Calu3 (cell line): ENCODE measurements at regions not wholly inside any gene's neighbourhood (a gene's known extent, or its start where the extent isn't known, plus 50 kb on each side); places are given as distances from the start of the nearest gene placed in this dataset.

ENCODE experiments used
- BruUV-seq: library from RNA; stranded (reverse); fragments of 400-500 nt; replicated peaks from 2 replicates; lab custom pipeline; 2021; lab: Mats Ljungman, UMichigan
- CTCF ChIA-PET: fragments of 300-600 bp; sonication (Branson Sonifier 250); formaldehyde crosslinking; loops from one replicate; lab custom pipeline; 2022; ENCODE audit warnings: antibody characterized with exemption; lab: Charles Lee
- DNase-seq: peaks from one replicate; pipeline ENCODE4 v3.0.0; 2022
- H3K27ac Mint-ChIP-seq: one replicate; pipeline ENCODE4 v1.8.0; 2022; ENCODE audit warnings: mixed read lengths; ENCODE audit not compliant: unreplicated experiment
- H3K27me3 Mint-ChIP-seq: one replicate; pipeline ENCODE4 v1.8.0; 2022; ENCODE audit warnings: mixed read lengths; ENCODE audit not compliant: unreplicated experiment
- H3K36me3 Mint-ChIP-seq: one replicate; pipeline ENCODE4 v1.8.0; 2022; ENCODE audit warnings: mild to moderate bottlenecking, moderate library complexity, mixed read lengths; ENCODE audit not compliant: insufficient read depth, unreplicated experiment
- H3K4me1 Mint-ChIP-seq: one replicate; pipeline ENCODE4 v1.8.0; 2022; ENCODE audit warnings: mild to moderate bottlenecking, low read depth, mixed read lengths; ENCODE audit not compliant: unreplicated experiment
- H3K4me3 Mint-ChIP-seq: one replicate; pipeline ENCODE4 v1.8.0; 2022; ENCODE audit warnings: mild to moderate bottlenecking, low read depth, moderate library complexity, mixed read lengths; ENCODE audit not compliant: unreplicated experiment
- H3K9me3 Mint-ChIP-seq: one replicate; pipeline ENCODE4 v1.8.0; 2022; ENCODE audit warnings: low read depth, mixed read lengths; ENCODE audit not compliant: unreplicated experiment
- intact Hi-C: fragments of 100-400 bp; cut with micrococcal nuclease; formaldehyde crosslinking; loops from one replicate; pipeline ENCODE4 v1.10.0; 2022; ENCODE audit not compliant: unreplicated experiment
- TF ChIP-seq, protein P1 (sequence below): fragments of 200-600 bp; IDR thresholded peaks from one replicate; pipeline ENCODE4 v1.8.0; 2022; ENCODE audit warnings: antibody characterized with exemption; ENCODE audit not compliant: unreplicated experiment

DNA sequence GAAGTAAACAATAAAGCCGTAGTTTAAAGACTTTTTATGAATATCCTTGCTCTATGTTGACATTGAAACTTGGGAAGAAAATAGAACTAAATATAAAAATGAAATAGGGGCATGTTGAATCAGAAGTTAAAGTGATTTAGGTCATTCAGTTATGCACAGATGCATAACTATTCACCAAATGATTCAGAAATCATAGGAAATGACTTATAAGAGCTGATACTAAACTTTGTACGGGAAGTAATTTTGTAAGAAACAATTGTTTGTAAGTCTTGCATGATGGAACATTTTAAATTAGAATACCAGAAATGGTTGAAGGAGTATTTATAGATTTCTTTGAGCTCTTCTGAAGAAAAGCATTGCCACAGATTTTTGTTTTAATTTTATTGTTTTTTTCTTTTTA lies 246.5 kb downstream of the CPE start:
- Mint-ChIP-seq H3K27me3 (no peaks in the 10 kb centered on the region), H3K9me3 (no peaks in the 10 kb centered on the region), H3K4me1 (no peaks in the 10 kb centered on the region), H3K4me3 (no peak overlapping the region), H3K36me3 (no peaks in the 10 kb centered on the region), H3K27ac (no peak overlapping the region)
- intact Hi-C loops, result no loop called here
- no peak for DNase-seq
- BruUV-seq, result no TSS peak
- TF ChIP-seq, protein P1, sequence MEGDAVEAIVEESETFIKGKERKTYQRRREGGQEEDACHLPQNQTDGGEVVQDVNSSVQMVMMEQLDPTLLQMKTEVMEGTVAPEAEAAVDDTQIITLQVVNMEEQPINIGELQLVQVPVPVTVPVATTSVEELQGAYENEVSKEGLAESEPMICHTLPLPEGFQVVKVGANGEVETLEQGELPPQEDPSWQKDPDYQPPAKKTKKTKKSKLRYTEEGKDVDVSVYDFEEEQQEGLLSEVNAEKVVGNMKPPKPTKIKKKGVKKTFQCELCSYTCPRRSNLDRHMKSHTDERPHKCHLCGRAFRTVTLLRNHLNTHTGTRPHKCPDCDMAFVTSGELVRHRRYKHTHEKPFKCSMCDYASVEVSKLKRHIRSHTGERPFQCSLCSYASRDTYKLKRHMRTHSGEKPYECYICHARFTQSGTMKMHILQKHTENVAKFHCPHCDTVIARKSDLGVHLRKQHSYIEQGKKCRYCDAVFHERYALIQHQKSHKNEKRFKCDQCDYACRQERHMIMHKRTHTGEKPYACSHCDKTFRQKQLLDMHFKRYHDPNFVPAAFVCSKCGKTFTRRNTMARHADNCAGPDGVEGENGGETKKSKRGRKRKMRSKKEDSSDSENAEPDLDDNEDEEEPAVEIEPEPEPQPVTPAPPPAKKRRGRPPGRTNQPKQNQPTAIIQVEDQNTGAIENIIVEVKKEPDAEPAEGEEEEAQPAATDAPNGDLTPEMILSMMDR, result no peak
- CTCF ChIA-PET, result no interaction called here

DNA sequence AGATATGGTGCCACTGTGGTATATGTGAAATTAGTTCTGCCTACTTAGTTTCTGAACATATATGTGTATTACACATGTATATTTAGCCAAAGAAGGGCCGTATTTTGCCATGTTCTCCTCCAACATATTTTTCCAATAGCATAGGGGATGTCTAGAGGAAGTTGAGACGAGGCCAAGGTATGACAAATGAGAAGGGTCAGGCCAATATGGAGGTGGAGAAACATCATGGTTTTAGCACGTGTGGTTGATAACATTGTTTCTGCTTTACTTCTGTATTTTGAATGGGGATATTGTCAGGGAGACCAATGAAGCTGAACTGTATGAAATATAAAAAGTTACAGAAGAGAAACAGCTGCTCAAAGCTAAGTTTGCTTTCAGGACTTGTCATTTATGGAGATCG lies 246.7 kb upstream of the TLL1 start:
- no peaks in the 10 kb centered on the region for H3K36me3 Mint-ChIP-seq
- BruUV-seq, result no TSS peak
- DNase-seq, result no peak
- no peaks in the 10 kb centered on the region for H3K9me3 Mint-ChIP-seq
- no peaks in the 10 kb centered on the region for H3K4me1 Mint-ChIP-seq
- H3K27ac Mint-ChIP-seq, result no peak overlapping the region
- intact Hi-C loops, result no loop called here
- no peak overlapping the region for H3K4me3 Mint-ChIP-seq
- H3K27me3 Mint-ChIP-seq, result no peaks in the 10 kb centered on the region
- CTCF ChIA-PET, result no interaction called here
- TF ChIP-seq, protein P1, result no peak

DNA sequence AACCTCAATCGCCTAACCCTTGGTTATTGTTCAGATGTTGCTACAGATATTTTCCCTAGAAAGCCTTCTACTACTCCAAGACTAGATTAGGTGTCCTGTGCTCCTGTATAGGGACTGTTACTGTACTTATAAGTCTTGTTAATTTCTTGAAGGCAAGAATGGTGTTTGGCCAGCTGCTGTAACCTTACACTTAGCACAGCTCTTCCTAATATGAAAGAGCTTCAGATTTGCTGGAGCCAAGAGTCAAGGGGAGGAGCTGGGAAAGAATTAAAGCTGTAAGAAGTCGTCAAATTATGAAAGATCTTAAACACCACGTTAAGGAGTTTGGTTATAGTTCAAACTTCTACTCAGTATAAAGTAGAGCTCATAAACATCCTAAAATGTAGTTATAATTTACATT lies 245.9 kb upstream of the TLL1 start:
- DNase-seq, result no peak
- no peaks in the 10 kb centered on the region for H3K4me1 Mint-ChIP-seq
- BruUV-seq, result no TSS peak
- no peaks in the 10 kb centered on the region for H3K27me3 Mint-ChIP-seq
- H3K4me3 Mint-ChIP-seq, result peak overlapping the region; percentile 46
- H3K36me3 Mint-ChIP-seq, result no peaks in the 10 kb centered on the region
- TF ChIP-seq, protein P1, result no peak
- peak overlapping the region; percentile 68 for H3K27ac Mint-ChIP-seq
- CTCF ChIA-PET, result no interaction called here
- no peaks in the 10 kb centered on the region for H3K9me3 Mint-ChIP-seq
- intact Hi-C loops, result no loop called here

- TF ChIP-seq, protein P1, result no peak
- H3K36me3 Mint-ChIP-seq, result no peaks in the 10 kb centered on the region
- no peaks in the 10 kb centered on the region for H3K4me1 Mint-ChIP-seq
- H3K9me3 Mint-ChIP-seq, result no peaks in the 10 kb centered on the region
- peak overlapping the region; percentile 68 for H3K27ac Mint-ChIP-seq
- no TSS peak for BruUV-seq
- H3K27me3 Mint-ChIP-seq, result no peaks in the 10 kb centered on the region
- no peak for DNase-seq
- intact Hi-C loops, result no loop called here
- peak overlapping the region; percentile 46 for H3K4me3 Mint-ChIP-seq
- CTCF ChIA-PET, result no interaction called here
Measured at GRCh38 chr4:165627548-165627947, 245.5 kb upstream of the TLL1 start.
